Fibroblast of skin of back (primary cell): ENCODE measurements at regions not wholly inside any gene's neighbourhood (a gene's known extent, or its start where the extent isn't known, plus 50 kb on each side); places are given as distances from the start of the nearest gene placed in this dataset.

Source experiments
- DNase-seq: peaks from one replicate; pipeline ENCODE4 v3.0.0-alpha.2; 2013

GRCh38 chr15:88707771-88708654 is 69.2 kb downstream of the ISG20 start:
- peak; percentile 53 for DNase-seq

- DNase-seq: peak; percentile 37
These were observed 69.8 kb downstream of the ISG20 start for GRCh38 chr15:88708655-88709054.

GRCh38 chr15:88710027-88710715 is 71.4 kb downstream of the ISG20 start:
- no peak for DNase-seq

- no peak for DNase-seq
These were observed 73.0 kb downstream of the ISG20 start for GRCh38 chr15:88711806-88712205.

GRCh38 chr15:88714782-88715372 is 76.1 kb downstream of the ISG20 start:
- DNase-seq: no peak

- DNase-seq: no peak
These were observed 77.9 kb downstream of the ISG20 start for GRCh38 chr15:88716543-88717381.

GRCh38 chr15:88717382-88718031 is 78.7 kb downstream of the ISG20 start:
- DNase-seq: no peak

GRCh38 chr15:88718731-88719130 is 79.9 kb downstream of the ISG20 start:
- no peak for DNase-seq

- DNase-seq: no peak
These were observed 80.8 kb downstream of the ISG20 start for GRCh38 chr15:88719654-88720053.

- no peak for DNase-seq
These were observed 77.7 kb upstream of the ACAN start for GRCh38 chr15:88725305-88726210.

- DNase-seq: peak; percentile 47
These were observed 75.8 kb upstream of the ACAN start for GRCh38 chr15:88727439-88727838.

GRCh38 chr15:88729581-88729980 is 73.7 kb upstream of the ACAN start:
- DNase-seq: no peak

GRCh38 chr15:88730751-88731150 is 72.5 kb upstream of the ACAN start:
- DNase-seq: no peak

GRCh38 chr15:88735212-88735611 is 68.0 kb upstream of the ACAN start:
- no peak for DNase-seq

- no peak for DNase-seq
These were observed 67.0 kb upstream of the ACAN start for GRCh38 chr15:88736204-88736603.

GRCh38 chr15:88738796-88739195 is 64.4 kb upstream of the ACAN start:
- DNase-seq: peak; percentile 92

- DNase-seq: no peak
These were observed 63.7 kb upstream of the ACAN start for GRCh38 chr15:88739541-88739940.

- no peak for DNase-seq
These were observed 62.9 kb upstream of the ACAN start for GRCh38 chr15:88740356-88740755.

GRCh38 chr15:88741046-88741445 is 62.2 kb upstream of the ACAN start:
- DNase-seq: no peak

- no peak for DNase-seq
These were observed 61.6 kb upstream of the ACAN start for GRCh38 chr15:88741671-88742070.

- DNase-seq: no peak
These were observed 61.1 kb upstream of the ACAN start for GRCh38 chr15:88742161-88742560.
